ENCODE measurements at regions not wholly inside any gene's neighbourhood (a gene's known extent, or its start where the extent isn't known, plus 50 kb on each side); places are given as distances from the start of the nearest gene placed in this dataset.

GRCh38 chr1:164930241-164930640 is 371.3 kb downstream of the PBX1 start:
- no peak overlapping the region for H3K4me3 ChIP-seq (ENCODE audit: low read depth, low read length)
- no peak for TF ChIP-seq CTCF (IDR thresholded peaks at IDR 0.05; ENCODE audit: low read depth, low read length)

DNA sequence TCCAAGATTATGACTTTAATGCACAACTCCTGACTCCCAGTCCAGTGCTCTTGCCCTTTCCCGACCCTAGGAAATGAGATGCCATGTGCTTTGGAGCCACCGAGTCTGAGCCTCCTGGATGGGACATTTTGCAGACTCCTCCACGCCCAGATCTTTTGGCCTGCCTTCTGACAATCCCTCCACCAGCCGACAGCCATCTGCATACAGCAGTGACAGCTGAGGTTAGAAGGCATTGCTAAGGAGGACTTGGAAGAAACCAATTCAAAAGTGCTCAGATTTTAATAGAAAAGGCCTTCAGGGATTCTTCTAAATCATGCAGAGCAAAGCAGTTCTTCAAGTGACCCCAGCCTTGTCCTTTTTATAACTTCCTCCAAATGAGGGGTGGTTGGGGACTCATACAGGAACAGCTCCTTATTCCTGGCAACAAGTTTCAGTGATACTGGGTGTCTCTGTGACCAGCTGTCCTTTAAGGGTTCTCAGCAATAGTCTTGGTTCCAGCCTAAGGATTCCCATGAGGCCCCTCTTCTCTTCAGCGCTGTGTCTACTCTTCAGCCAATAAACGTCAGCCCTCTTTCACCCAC is 369.3 kb downstream of the PBX1 start:
- H3K4me3 ChIP-seq (ENCODE audit: low read depth, low read length) = no peak overlapping the region
- no peak for TF ChIP-seq CTCF (IDR thresholded peaks at IDR 0.05; ENCODE audit: low read depth, low read length)

DNA sequence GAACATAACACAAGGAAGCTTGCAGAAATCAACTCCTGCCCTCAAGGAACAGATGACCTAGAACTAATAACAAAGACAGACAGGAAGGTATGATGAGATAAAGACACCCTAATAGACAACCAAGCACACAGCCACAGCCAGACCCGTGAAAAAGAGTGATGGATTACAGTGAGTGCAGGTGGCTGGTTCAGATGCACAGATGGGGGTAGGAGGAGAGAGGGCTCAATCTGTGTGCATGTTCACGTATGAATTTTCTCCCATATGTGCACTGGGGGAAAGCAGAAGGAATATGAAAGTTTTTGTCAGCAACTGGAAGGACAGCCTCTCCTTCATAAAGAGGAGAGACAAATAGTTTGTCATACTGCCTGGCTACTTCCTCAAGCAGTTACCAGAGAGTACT is 367.1 kb downstream of the PBX1 start:
- TF ChIP-seq CTCF (IDR thresholded peaks at IDR 0.05; ENCODE audit: low read depth, low read length) = no peak

DNA sequence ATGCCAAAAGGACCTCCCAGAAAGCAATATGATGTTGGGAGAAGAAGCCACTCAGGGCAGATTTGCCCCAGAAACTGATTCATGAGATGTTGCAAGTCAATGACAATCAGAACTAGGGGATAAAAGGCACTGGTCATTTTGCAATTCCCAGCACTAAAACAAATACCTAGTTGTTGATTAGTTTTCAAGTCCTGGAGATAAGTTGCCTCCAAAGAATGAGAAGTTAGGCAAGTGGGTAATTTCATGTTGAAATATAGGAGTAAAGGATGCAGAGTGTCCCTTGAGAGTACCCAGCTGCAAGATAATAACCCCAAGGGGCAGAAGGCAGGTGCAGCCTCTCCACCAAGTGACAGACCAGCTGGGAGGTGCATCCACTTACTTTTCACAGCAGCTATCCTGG is 363.6 kb downstream of the PBX1 start:
- TF ChIP-seq CTCF (IDR thresholded peaks at IDR 0.05; ENCODE audit: low read depth, low read length) = no peak

More for the DNA sequence above, 367.1 kb downstream of the PBX1 start:
- H3K4me3 ChIP-seq (ENCODE audit: low read depth, low read length) = no peak overlapping the region

DNA sequence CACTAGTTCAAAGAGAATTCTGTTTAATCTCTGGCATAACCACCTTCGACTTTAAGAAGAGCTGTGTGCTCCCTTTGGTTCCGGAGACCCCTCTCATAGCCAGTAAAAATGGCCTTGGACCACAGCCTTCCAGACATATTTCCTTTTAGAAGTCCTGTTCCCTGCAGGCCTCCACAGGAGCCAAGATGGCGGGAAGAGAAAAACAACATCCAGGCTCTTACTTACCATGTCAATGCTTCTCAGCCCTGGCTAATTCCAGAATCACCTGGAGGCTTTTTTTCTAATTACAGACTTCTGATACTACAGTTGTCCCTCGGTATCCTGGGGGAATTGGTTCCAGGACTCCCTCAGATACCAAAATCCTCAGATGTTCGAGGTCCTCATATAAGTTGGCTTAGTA is 362.5 kb downstream of the PBX1 start:
- no peak for TF ChIP-seq CTCF (IDR thresholded peaks at IDR 0.05; ENCODE audit: low read depth, low read length)

More for the DNA sequence above, 363.6 kb downstream of the PBX1 start:
- H3K4me3 ChIP-seq (ENCODE audit: low read depth, low read length) = no peak overlapping the region

DNA sequence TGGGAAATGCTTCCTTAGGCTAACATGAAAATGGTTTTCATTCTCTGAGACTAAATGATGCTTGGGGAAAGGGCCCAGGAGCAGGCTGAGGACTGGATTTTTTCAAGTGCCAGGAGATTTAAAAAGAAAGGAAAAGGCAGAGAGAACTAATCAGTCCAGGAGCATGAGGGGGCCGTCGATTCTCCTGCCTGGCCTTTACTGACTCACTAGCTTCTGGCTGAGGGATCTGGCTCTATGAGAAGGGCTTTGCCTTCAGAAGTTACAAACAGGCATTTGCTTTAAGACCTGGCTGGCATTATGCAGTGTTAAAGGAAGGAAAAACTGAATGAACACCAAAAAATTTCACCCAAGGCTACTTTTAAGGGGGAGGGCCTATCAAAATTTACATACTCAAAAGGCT is 359.2 kb downstream of the PBX1 start:
- TF ChIP-seq CTCF (IDR thresholded peaks at IDR 0.05; ENCODE audit: low read depth, low read length) = no peak
- H3K4me3 ChIP-seq (ENCODE audit: low read depth, low read length) = no peak overlapping the region

More for the DNA sequence above, 362.5 kb downstream of the PBX1 start:
- H3K4me3 ChIP-seq (ENCODE audit: low read depth, low read length) = no peak overlapping the region

- H3K4me3 ChIP-seq (ENCODE audit: low read depth, low read length) = no peak overlapping the region
Measured at GRCh38 chr1:164914208-164914607, 355.2 kb downstream of the PBX1 start.

More at GRCh38 chr1:164914208-164914607, 355.2 kb downstream of the PBX1 start:
- TF ChIP-seq CTCF (IDR thresholded peaks at IDR 0.05; ENCODE audit: low read depth, low read length) = no peak

Measured in WI38 (cell line).